NCI-H1694 (cell line): ENCODE measurements at regions not wholly inside any gene's neighbourhood (a gene's known extent, or its start where the extent isn't known, plus 50 kb on each side); places are given as distances from the start of the nearest gene placed in this dataset.
"Not testable (repeated sequence)": the region's sequence is repeated elsewhere in the genome, so short reads cannot be mapped to it uniquely, and the experiment has no call there.

Source experiments
- DNase-seq: peaks from one replicate; lab custom pipeline; 2025; lab: John Stamatoyannopoulos, UW

- DNase-seq: no peak
Observed at GRCh38 chr2:11995456-11995855, 249.0 kb downstream of the LPIN1 start.

- no peak for DNase-seq
Observed at GRCh38 chr2:11996618-11997017, 250.2 kb downstream of the LPIN1 start.

- no peak for DNase-seq
Observed at GRCh38 chr2:11997142-11997541, 250.7 kb downstream of the LPIN1 start.

GRCh38 chr2:11998218-11998617, 251.8 kb downstream of the LPIN1 start:
- no peak for DNase-seq

GRCh38 chr2:11998626-11999378, 252.4 kb downstream of the LPIN1 start:
- DNase-seq: no peak

- DNase-seq: no peak
Observed at GRCh38 chr2:12001621-12002020, 255.2 kb downstream of the LPIN1 start.

GRCh38 chr2:12002215-12002614, 255.8 kb downstream of the LPIN1 start:
- DNase-seq: no peak

GRCh38 chr2:12004713-12005112, 258.3 kb downstream of the LPIN1 start:
- DNase-seq: no peak

- peak; percentile 92 for DNase-seq
Observed at GRCh38 chr2:12005886-12006681, 259.7 kb downstream of the LPIN1 start.

GRCh38 chr2:12006850-12007249, 260.4 kb downstream of the LPIN1 start:
- no peak for DNase-seq

GRCh38 chr2:12007282-12007681, 260.9 kb downstream of the LPIN1 start:
- no peak for DNase-seq

- no peak for DNase-seq
Observed at GRCh38 chr2:12008425-12009061, 262.1 kb downstream of the LPIN1 start.

- DNase-seq: no peak
Observed at GRCh38 chr2:12009323-12009905, 263.0 kb downstream of the LPIN1 start.

GRCh38 chr2:12010059-12010458, 263.6 kb downstream of the LPIN1 start:
- no peak for DNase-seq

- DNase-seq: no peak
Observed at GRCh38 chr2:12010779-12011178, 264.3 kb downstream of the LPIN1 start.

GRCh38 chr2:12014088-12014960, 267.9 kb downstream of the LPIN1 start:
- peak; percentile 51 for DNase-seq

- no peak for DNase-seq
Observed at GRCh38 chr2:12017499-12018157, 271.2 kb downstream of the LPIN1 start.

- DNase-seq: not testable (repeated sequence)
Observed at GRCh38 chr2:12018726-12019125, 272.3 kb downstream of the LPIN1 start.

- DNase-seq: no peak
Observed at GRCh38 chr2:12020833-12021469, 274.5 kb downstream of the LPIN1 start.

GRCh38 chr2:12024197-12024907, 277.9 kb downstream of the LPIN1 start:
- not testable (repeated sequence) for DNase-seq
